HG03159 (cell line): ENCODE measurements at regions not wholly inside any gene's neighbourhood (a gene's known extent, or its start where the extent isn't known, plus 50 kb on each side); places are given as distances from the start of the nearest gene placed in this dataset.

ENCODE experiments used
- ATAC-seq: cut with Tn5 transposase; IDR thresholded peaks from one replicate; pipeline ENCODE4 v1.9.1; 2021; ENCODE audit warnings: mild to moderate bottlenecking, moderate library complexity; ENCODE audit not compliant: unreplicated experiment

DNA sequence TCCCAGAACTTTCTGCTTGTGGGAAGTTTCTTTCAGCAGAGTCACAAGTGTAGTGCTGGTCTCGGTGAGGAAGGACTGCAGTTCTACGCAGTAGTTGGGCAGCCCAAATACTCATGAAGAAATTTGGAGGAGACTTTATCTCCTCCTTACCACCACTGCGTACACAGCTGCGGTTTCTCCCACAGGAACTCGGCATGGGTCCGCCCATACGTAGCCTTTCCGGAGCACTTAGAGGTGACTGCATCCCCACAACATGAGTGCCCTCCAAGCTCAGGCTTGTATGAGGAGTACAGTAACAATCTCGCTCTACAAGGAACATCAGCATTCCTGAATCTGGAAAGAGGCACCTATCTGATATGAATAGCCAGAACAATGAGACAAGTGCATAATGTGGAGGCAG lies 549.2 kb upstream of the SEMA3D start:
- no peak for ATAC-seq

DNA sequence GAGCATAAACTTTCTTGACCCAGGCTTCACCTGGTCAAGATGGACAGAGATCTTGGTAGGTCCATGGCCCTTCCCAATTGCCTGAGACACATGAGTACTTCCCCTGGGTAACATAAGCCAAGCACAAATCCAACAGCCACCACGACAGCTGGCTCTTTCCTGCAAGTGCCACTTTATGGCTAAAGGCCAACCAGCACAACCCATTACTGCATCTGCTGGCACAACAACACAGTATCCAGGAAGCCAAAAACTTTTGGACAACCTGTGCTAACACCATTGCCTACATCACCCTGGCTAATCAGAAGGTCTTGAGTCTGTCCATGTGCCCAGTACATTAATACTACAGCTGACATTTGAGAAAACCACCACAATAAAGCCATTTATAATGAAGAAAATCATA lies 548.0 kb upstream of the SEMA3D start:
- ATAC-seq = no peak

DNA sequence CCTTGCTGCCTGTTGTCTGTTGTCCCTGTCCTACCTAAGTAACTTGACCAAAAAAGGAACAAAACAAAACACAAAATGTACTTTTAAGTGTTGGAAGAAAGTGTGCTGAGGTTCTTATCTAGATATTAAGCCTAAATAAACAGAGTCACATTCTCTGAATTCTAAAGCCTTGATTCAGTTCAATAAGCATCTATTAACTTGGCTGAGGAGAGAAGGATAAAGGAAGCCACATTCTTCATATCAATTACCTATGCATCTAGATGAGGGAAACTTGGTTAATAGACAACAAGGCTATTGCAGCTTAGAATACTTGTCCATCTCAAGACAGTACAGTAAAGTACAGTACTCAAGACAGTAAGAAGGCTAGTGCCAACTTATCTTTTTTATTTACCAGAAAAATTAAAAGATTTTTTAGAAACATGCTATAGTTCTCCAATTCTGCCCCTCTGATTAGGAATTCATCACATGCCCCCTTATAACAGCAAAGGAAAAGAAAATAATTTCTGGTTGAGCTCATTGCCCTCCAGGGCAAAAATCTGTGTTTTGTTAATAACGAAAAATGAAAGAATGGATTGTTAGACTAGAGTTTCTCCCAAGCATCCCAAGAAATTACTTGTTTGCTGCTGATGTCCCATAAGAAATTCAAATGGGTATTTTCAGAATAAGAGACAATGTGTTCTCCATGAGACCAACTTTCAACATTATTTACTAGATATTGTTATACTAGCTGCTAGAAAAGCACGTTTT lies 546.5 kb upstream of the SEMA3D start:
- ATAC-seq = no peak

DNA sequence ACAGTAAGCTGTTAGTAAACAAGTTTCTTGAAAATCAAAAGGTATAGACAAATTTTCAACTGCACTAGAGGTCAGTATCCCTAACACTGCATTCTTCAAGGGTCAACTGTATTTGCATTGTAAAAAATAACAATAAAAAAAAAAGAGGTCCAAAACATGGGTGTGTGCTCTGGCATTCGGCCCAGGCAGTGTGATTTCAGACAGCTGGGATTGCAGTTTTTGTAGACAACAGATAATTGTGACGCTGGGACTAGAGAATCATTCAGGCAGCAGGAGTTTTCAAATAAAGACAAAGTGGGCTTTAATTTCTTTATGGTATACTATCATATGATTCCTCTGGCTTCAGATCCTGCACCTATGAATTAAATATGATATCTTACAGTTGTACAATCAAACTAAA lies 543.2 kb upstream of the SEMA3D start:
- ATAC-seq = no peak

DNA sequence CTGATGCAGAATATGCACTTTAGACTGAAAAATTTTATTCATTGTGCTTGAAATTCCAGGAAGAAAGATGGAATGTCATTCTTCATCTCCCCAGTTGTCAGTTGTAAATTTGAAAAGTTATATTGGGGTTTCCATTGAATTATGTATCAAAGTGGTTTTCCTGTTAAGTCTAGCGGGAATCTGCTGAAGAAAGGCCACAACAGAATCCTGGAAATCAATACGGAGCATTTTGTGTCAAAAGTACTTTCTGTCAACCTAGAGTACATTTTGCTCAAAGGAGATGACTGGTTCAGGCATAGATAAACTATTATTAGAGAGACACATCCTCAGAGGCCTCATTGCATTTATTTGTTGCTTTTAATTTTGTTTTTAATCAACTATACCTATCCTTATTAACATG lies 538.2 kb upstream of the SEMA3D start:
- ATAC-seq = no peak

DNA sequence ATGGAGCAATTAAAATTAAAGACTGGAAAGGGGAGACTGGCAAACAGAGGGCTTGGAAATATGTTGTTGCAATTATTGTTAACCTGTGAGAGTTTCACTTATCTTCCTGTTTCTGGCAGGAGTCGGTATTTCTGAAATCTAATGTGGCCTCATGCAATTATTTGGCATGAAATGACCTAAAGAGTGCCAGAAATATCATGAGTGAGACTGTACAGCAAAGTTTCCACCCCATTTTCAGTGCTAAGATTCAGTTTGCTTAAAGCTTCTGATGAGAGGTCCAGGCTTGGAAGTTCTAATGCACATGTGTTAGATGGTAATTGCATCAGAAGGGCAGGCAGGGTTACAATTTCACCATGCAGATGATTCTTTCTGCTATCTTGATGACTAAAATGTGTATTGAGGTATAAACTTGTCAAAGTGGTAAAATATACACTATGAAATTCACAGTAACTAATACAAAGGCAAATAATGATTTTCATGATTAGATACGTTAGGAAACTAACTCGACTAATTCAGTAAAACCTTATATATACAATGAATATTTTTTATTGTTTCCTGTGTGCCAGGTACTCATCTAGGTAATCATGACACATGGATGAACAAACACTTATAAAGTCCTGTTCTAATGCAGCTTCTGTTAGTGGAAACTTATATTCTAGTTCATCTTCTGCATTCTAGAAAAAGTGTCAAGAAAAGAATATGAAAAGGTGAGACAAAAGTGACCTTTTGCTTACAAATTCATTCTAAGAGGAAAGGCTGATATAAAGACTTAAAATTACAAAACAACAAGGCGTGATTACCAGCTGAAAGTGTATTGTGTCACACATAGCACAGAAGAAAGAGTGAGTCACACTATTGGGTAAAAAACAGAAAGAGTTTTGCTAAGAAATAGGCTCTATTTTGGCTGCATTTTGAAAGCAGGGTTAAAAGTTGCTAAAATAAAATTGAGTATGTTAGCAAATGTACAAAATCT lies 533.4 kb upstream of the SEMA3D start:
- ATAC-seq = no peak

DNA sequence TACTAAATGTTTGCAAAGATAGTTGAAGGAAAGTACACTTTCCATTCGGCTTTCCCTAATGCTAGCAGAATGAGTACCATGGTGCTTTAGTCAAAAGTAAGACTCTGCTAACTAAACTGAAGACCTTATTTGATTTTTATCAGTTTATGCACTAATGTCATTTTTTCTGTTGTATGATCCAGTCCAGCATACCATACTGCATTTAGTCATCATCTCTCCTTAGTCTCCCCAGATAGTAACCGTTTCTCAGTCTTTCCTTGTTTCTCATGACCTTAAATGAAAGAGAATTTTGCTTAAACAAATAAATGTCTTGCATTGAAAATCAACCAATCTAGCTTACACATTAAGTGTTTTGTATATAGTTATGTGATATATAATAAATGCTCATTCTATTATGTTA lies 529.5 kb upstream of the SEMA3D start:
- no peak for ATAC-seq

DNA sequence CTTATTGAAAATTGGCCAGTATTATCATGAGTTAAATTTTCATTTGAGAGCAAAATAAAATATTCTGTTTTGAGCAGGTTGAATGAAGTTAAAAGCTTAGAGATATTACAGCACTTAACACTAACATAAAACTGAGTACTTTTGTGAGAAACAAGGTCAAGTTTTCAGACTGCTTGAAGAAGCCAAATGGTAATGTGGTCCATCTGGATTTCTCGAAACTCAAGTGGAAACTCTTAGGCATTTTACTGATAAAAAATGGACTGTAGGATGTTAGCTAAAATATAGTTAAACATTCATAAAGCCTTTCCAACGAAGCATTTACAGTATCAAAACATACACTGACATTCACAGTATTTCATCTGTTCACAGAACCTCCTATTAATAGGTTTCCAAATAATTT lies 528.1 kb upstream of the SEMA3D start:
- ATAC-seq = no peak

DNA sequence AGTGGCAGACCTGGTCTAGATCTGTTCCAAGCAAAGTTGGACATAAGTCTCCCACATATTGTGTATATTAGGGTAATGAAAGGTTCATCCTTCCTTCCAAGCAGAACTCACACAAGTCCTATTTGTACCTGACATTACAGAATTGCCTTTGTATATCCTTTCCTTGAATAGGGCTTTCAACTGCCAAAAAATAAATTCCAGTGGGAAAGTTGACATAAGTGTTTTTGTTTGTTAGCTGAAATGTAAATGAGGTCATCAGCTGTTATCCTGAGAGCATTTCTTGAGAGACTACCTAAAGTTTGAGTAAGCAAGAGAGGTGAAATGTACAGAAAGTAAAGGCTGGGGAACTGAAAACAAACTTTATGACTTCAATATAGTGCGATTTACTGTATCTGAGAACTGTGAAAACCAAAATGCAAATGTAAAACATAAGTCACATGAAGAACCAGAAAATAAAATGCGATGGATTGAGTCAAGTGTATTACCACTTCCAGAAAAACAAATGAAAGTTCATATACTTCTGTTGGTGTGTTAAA lies 527.3 kb upstream of the SEMA3D start:
- ATAC-seq = peak; percentile 76

DNA sequence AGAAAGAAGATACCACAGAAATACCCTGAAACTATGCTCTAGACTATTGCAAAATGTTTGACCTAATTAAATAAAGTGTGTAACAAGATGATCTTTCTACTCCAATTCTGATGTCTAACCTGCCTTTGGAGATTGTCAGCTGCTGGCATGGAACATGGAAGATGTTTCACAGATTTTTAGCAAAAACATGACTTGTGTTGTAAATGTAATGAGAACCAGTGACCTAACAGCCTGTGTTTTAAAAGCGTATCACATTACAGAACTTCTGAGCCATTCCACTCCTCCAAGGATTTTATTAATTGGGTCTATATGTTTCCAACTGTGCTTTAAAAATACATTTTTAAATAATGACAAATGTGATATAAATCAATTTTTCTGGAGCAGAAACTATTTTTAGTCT lies 526.3 kb upstream of the SEMA3D start:
- ATAC-seq = no peak

DNA sequence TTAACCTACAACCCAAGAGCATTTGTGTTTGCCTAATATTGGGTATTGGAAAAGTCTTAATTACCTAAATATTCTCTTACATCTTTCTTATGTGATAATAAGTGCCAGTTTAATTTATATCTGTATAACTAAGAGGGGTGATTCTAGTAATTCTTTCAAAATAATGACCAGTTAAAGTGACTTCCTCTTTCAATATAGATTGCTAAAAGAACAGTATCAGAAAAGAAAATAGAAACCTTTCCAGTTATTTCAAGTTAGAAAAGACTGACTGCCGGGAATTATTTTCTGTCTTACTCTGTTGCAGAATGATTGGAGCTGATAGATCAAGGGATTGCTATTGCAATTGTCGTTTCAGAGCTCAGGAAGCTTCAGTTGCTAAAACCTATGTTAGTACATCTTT lies 525.0 kb upstream of the SEMA3D start:
- ATAC-seq = no peak

DNA sequence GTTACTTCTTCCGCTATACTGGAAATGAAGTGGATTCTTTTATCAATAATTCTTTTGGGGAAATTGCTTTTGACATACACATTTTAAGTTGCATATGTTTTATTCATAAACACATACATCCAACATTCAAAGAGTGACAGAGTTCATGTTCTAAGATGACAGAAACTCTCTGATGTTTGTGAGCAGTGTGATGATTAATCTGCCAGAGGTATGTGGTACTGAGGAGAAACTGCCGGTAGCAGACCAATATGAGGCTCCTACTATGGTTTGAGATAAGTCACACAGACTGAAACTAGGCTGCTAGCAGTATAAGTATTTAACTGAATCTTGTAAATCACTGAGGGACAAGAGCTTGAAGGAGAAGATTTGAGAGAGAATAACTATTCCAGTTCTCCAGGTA lies 524.1 kb upstream of the SEMA3D start:
- no peak for ATAC-seq

DNA sequence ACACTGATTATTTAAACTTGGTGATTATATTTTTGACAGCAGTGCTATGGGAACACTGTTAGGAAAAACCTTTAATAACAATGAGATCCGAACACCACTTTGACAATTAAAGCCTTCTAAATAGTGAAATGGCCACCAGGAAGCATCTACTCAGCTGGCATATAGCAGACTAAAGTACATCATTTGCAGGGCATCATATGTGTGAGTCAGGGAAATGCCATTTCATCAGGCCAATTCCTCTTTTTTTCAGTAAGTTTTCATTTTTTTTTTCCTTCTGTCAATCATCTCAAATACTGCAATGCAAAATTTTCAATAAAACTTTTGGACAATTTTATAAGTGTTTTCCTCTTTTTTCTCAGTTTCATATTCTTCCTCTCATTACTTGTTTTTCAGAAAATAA lies 521.4 kb upstream of the SEMA3D start:
- no peak for ATAC-seq

DNA sequence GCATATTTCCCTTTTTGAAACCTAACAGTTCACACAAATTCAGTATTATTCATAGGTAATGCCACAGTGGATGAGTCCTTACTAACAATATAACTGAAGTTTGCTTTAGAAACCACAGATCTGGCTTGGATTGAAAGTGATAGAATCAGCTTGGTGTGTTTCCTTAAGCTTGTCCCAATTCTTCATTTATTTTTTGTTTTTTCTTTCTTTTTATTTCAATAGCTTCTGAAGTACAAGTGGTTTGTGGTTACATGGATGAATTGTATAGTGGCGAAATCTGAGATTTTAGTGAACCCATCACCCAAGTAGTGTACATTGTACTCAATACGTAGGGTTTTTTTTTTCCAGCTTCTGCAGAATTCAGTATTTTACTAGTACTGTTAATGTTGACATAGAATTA lies 518.2 kb upstream of the SEMA3D start:
- no peak for ATAC-seq

DNA sequence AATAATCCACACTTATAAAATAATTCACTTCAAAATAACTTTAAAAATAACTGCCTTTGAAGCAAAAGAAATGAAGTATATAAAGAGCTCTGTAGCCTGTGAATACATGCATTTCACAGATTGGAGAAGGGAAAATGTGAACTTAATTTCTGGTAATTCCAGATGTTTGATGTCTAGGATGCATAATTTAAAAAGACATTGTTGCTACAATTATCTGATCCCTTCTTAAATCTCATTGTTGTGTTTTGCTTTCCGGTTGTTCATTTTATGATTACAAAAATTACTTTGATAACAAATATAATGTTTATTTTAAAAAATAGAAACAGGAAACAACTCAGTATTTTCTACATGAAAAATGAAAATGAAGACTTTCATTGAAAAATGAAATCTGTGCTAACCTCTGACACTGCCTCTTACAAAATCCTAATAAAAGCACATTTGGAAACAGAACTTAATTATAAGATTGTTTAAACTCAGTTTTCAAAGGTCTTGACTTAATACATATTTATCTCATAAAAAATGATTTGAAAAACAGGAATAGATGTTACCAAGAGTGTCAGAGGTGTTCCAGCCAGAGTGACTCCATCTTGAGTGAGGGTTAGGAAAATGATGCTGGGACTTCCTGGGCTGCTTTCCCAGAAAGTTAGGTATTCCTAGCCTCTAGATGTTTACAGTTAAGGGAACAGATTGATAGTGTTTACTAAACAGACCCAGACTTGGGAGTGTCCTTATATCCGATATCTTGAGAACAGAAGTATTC lies 516.6 kb upstream of the SEMA3D start:
- ATAC-seq = no peak

DNA sequence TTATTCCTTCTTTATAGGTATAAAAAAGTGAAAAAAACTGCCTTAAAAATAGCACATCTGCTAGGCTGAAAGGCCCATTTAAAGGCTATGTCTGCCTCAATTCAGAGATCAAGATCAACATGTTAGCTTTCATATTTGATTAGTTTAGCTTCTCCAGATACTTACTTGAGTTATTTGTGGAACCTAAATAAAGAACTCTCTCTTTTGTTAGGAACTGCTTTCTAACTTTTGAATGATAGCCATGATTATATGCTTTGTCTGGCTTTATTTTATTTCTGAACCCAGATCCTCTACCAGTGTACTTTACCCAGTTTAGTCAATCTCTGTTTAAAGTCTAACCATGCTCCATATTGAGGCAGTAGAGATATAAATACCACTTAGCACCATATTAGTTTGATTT lies 515.5 kb upstream of the SEMA3D start:
- ATAC-seq = no peak

DNA sequence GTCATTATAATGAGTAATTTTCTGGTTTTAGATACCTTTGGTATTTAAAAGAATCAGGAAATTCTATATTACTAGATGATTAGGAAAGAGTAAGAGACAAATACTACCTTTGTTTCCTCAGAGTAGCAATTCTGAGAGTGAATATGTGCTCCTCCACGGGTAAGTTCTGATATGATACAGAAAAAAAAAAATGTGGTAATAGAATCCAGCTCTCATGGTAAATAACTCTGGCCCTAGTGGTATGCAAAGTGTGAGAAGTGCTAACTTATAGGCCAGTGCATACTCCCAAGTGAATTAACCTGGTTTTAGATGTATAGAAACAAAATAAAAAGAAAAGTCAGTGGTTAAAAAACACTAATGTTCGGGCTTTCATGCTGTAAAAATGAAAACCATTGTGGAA lies 512.6 kb upstream of the SEMA3D start:
- no peak for ATAC-seq

DNA sequence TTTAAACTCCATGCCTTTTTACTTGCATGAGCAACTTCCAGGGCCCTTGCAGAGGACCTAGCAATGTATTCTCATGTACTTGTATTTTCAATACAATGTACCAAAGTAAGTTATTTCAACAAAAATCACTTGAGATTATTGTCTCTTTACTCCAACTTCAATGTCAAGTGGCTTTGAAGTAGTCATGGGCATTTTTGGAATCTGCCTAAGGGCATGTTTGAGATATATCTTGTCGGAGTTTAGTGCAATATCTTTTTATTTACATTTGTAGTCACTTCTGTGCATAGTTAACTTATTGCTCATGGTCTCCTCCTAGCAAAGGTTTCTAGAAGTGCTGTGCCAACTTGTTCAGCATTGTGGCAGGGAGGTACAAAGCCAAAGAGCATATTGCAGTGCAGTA lies 508.7 kb upstream of the SEMA3D start:
- ATAC-seq = no peak

DNA sequence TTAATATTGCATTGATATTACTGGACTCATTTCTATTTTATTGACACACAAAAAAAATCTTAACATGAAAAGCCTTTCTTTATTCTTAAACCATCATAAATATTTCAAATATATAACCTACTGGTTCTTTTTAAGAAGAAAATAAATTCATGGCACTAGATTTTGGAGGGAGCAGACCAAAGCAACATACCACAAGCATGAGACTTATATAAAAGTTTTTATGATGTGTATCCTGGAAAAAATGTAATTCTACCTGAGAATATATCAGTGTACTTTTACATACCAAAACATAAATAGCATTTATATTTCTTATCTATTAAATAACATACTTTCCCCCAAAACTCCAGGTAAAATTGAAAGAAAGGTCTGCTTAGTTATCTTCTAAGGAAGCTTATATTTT lies 508.2 kb upstream of the SEMA3D start:
- no peak for ATAC-seq

DNA sequence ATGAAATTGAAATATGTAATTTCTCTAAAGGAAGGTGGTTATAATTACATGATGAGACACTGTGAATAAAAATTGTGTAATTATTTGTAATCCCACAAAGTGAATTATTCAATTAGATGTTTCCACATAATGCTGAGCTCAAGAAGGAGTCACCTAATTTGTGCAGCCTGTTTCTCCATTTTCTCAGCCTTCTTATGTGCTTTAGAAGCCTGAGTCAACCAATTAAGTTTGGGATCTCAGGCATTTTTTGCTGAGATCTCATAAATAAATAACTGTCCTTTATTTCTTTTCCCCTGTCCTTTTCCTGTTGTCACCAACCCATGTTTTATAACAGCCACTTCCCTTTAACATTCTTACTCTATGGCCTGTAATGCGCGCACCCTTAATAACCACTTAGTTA lies 506.5 kb upstream of the SEMA3D start:
- ATAC-seq = no peak

DNA sequence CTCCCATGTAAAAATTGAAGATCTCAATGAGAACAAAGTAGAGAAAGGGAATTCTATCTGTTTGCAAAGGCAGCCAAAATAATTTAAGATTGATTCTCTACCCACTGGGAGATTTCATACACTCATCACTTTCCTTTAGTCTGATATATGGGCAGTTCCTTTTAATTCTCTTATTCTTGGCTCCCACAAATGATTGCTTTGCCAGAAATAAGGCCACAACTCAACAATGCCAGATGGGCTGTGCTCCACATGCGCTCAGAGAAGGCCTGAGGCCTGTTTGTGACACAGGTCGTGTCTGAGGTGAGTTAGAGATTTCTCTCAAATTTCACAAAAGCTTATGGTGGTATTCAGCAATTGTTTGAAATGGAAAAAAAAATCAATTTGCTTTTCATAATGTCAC lies 501.9 kb upstream of the SEMA3D start:
- ATAC-seq = no peak
